H9 (cell line): ENCODE measurements at regions not wholly inside any gene's neighbourhood (a gene's known extent, or its start where the extent isn't known, plus 50 kb on each side); places are given as distances from the start of the nearest gene placed in this dataset.

Source experiments
- DNase-seq: peaks from one replicate; pipeline ENCODE4 v3.0.0-alpha.2; 2017
- H2AFZ ChIP-seq: one replicate; pipeline ENCODE4 v1.6.1; 2013; ENCODE audit warnings: mild to moderate bottlenecking, low read length, control low read depth, moderate library complexity
- H2AK5ac ChIP-seq: 2 replicates; pipeline ENCODE4 v1.6.1; 2013; ENCODE audit warnings: low read length, control low read depth, mixed read lengths; ENCODE audit not compliant: insufficient read length
- H2BK120ac ChIP-seq: one replicate; pipeline ENCODE4 v1.6.1; 2013; ENCODE audit warnings: low read depth, mild to moderate bottlenecking, low read length, control low read depth, inconsistent platforms; ENCODE audit not compliant: poor library complexity, severe bottlenecking
- H2BK12ac ChIP-seq: 2 replicates; pipeline ENCODE4 v1.6.1; 2013; ENCODE audit warnings: low read length, control low read depth, mixed read lengths, low read depth; ENCODE audit not compliant: insufficient read length
- H2BK15ac ChIP-seq: 2 replicates; pipeline ENCODE4 v1.6.1; 2013; ENCODE audit warnings: low read depth, low read length, control low read depth
- H2BK20ac ChIP-seq: one replicate; pipeline ENCODE4 v1.6.1; 2013; ENCODE audit warnings: low read depth, mild to moderate bottlenecking, low read length, control low read depth, inconsistent platforms; ENCODE audit not compliant: poor library complexity, severe bottlenecking
- H2BK5ac ChIP-seq: 2 replicates; pipeline ENCODE4 v1.6.1; 2013; ENCODE audit warnings: low read length, control low read depth, mixed read lengths; ENCODE audit not compliant: insufficient read length
- H3K14ac ChIP-seq: 2 replicates; pipeline ENCODE4 v1.6.1; 2013; ENCODE audit warnings: low read length, control low read depth; ENCODE audit not compliant: insufficient read depth
- H3K18ac ChIP-seq: 2 replicates; pipeline ENCODE4 v1.6.1; 2013; ENCODE audit warnings: low read depth, mild to moderate bottlenecking, mixed read lengths, low read length, control low read depth; ENCODE audit not compliant: insufficient read length
- H3K23ac ChIP-seq: 2 replicates; pipeline ENCODE4 v1.6.1; 2013; ENCODE audit warnings: low read length, control low read depth, mixed read lengths, low read depth; ENCODE audit not compliant: insufficient read length
- H3K23me2 ChIP-seq: 2 replicates; pipeline ENCODE4 v1.6.1; 2013; ENCODE audit warnings: low read depth, mild to moderate bottlenecking, mixed read lengths, low read length, control low read depth; ENCODE audit not compliant: insufficient read length, poor library complexity, severe bottlenecking
- H3K27ac ChIP-seq: 2 replicates; pipeline ENCODE4 v1.5.1; 2013; ENCODE audit warnings: low read length, control low read depth, mixed read lengths, low read depth; ENCODE audit not compliant: insufficient read length
- H3K27me3 ChIP-seq: 2 replicates; pipeline ENCODE4 v1.6.1; 2013; ENCODE audit warnings: low read length, control low read depth, inconsistent platforms; ENCODE audit not compliant: insufficient read depth
- H3K4ac ChIP-seq: 2 replicates; pipeline ENCODE4 v1.6.1; 2013; ENCODE audit warnings: low read depth, mild to moderate bottlenecking, control low read depth, inconsistent platforms, low read length, moderate library complexity
- H3K4me1 ChIP-seq: 2 replicates; pipeline ENCODE4 v1.6.1; 2013; ENCODE audit warnings: low read length, control low read depth, inconsistent platforms; ENCODE audit not compliant: insufficient read depth
- H3K4me2 ChIP-seq: 2 replicates; pipeline ENCODE4 v1.6.1; 2013; ENCODE audit warnings: low read length, control low read depth, mixed read lengths; ENCODE audit not compliant: insufficient read length, insufficient read depth
- H3K56ac ChIP-seq: 2 replicates; pipeline ENCODE4 v1.6.1; 2013; ENCODE audit warnings: low read depth, mild to moderate bottlenecking, mixed read lengths, low read length, control low read depth; ENCODE audit not compliant: insufficient read length
- H3K79me1 ChIP-seq: 2 replicates; pipeline ENCODE4 v1.6.1; 2013; ENCODE audit warnings: low read depth, mild to moderate bottlenecking, moderate library complexity, low read length, control low read depth, inconsistent platforms; ENCODE audit not compliant: insufficient read depth, poor library complexity, severe bottlenecking
- H3K79me2 ChIP-seq: 2 replicates; pipeline ENCODE4 v1.6.1; 2013; ENCODE audit warnings: low read length, control low read depth, inconsistent platforms; ENCODE audit not compliant: insufficient read depth
- H3K9ac ChIP-seq: 2 replicates; pipeline ENCODE4 v1.6.1; 2013; ENCODE audit warnings: low read length, control low read depth, mixed read lengths; ENCODE audit not compliant: insufficient read length; ENCODE audit errors: extremely low read depth
- H3K9me3 ChIP-seq: one replicate; pipeline ENCODE4 v1.6.1; 2013; ENCODE audit warnings: low read depth, low read length, inconsistent platforms; ENCODE audit not compliant: control insufficient read depth
- H3T11ph ChIP-seq: one replicate; pipeline ENCODE4 v1.6.1; 2013; ENCODE audit warnings: mild to moderate bottlenecking, low read length, control low read depth, inconsistent platforms
- H4K20me1 ChIP-seq: one replicate; pipeline ENCODE4 v1.6.1; 2013; ENCODE audit not compliant: control insufficient read depth, insufficient read length, insufficient read depth
- H4K5ac ChIP-seq: 2 replicates; pipeline ENCODE4 v1.6.1; 2013; ENCODE audit warnings: low read depth, mild to moderate bottlenecking, mixed read lengths, low read length, control low read depth; ENCODE audit not compliant: insufficient read length
- H4K8ac ChIP-seq: replicated peaks from 2 replicates; pipeline ENCODE4 v1.6.1; 2013; ENCODE audit warnings: low read length, control low read depth, mixed read lengths, low read depth; ENCODE audit not compliant: insufficient read length
- H4K91ac ChIP-seq: 2 replicates; pipeline ENCODE4 v1.6.1; 2013; ENCODE audit warnings: low read depth, mild to moderate bottlenecking, moderate library complexity, mixed read lengths, low read length, control low read depth; ENCODE audit not compliant: insufficient read length
- H3K27ac Mint-ChIP-seq, 3 experiments: 2 replicates in 2 of 3; 3 replicates in 1 of 3; pipeline ENCODE4 v1.8.0; 2020 to 2021; ENCODE audit warnings: mixed read lengths in 3 of 3, mild to moderate bottlenecking in 1 of 3, moderate library complexity in 1 of 3
- H3K27me3 Mint-ChIP-seq: 2 replicates; pipeline ENCODE4 v1.8.0; 2021; ENCODE audit warnings: low read depth, mild to moderate bottlenecking, moderate library complexity, mixed read lengths
- H3K36me3 Mint-ChIP-seq, 3 experiments: 2 replicates in 2 of 3; 3 replicates in 1 of 3; pipeline ENCODE4 v1.8.0; 2020 to 2021; ENCODE audit warnings: low read depth in 3 of 3, mixed read lengths in 3 of 3; ENCODE audit not compliant: insufficient read depth in 1 of 3
- H3K4me1 Mint-ChIP-seq, 2 experiments: 2 replicates each; pipeline ENCODE4 v1.8.0; 2020; ENCODE audit warnings: mixed read lengths in 2 of 2
- H3K4me3 Mint-ChIP-seq, 2 experiments: 2 replicates in 1 of 2; 3 replicates in 1 of 2; pipeline ENCODE4 v1.8.0; 2020 to 2021; ENCODE audit warnings: mild to moderate bottlenecking in 2 of 2, mixed read lengths in 2 of 2, moderate library complexity in 1 of 2
- H3K9me3 Mint-ChIP-seq, 2 experiments: 2 replicates in 1 of 2; 3 replicates in 1 of 2; pipeline ENCODE4 v1.8.0; 2020; ENCODE audit warnings: mild to moderate bottlenecking in 2 of 2, mixed read lengths in 2 of 2, moderate library complexity in 1 of 2
- WGBS: extraction: QIAGEN DNeasy Blood & Tissue Kit; methylation state at CpG from one replicate; pipeline ENCODE4 v1.1.7; 2013; ENCODE audit warnings: missing lambda C conversion rate, low lambda C conversion rate, mixed read lengths; ENCODE audit not compliant: insufficient read length; ENCODE audit errors: extremely low coverage; 5-methylcytosine and 5-hydroxymethylcytosine counted together
- TF ChIP-seq, protein P1 (sequence below): fragments of 200-600 bp; sonication (generic); conservative IDR thresholded peaks from 3 replicates; pipeline ENCODE4 v1.8.0; 2021; ENCODE audit warnings: antibody characterized with exemption, mild to moderate bottlenecking

GRCh38 chr13:72559716-72560115 lies 167.7 kb downstream of the MZT1 start:
- Histone ChIP-seq H3K4me1 (no peaks in the 10 kb centered on the region), H3K79me1 (no peaks in the 10 kb centered on the region), H4K8ac (no peak overlapping the region), H3K4ac (no peak overlapping the region), H3K9ac (no peak overlapping the region), H2AFZ (no peak overlapping the region), H3K4me2 (no peak overlapping the region), H3K23ac (no peak overlapping the region), H2BK120ac (no peak overlapping the region), H2BK5ac (no peak overlapping the region), H3K79me2 (no peaks in the 10 kb centered on the region), H2BK20ac (no peak overlapping the region), H3K14ac (no peak overlapping the region), H3K9me3 (no peaks in the 10 kb centered on the region), H3T11ph (no peak overlapping the region), H3K27ac (no peak overlapping the region), H4K20me1 (no peaks in the 10 kb centered on the region), H2BK15ac (no peak overlapping the region), H2AK5ac (no peak overlapping the region), H3K27me3 (no peaks in the 10 kb centered on the region), H3K56ac (no peak overlapping the region), H3K23me2 (no peaks in the 10 kb centered on the region), H3K18ac (no peak overlapping the region), H2BK12ac (no peak overlapping the region), H4K91ac (no peak overlapping the region), H4K5ac (no peak overlapping the region)
- TF ChIP-seq, protein P1, sequence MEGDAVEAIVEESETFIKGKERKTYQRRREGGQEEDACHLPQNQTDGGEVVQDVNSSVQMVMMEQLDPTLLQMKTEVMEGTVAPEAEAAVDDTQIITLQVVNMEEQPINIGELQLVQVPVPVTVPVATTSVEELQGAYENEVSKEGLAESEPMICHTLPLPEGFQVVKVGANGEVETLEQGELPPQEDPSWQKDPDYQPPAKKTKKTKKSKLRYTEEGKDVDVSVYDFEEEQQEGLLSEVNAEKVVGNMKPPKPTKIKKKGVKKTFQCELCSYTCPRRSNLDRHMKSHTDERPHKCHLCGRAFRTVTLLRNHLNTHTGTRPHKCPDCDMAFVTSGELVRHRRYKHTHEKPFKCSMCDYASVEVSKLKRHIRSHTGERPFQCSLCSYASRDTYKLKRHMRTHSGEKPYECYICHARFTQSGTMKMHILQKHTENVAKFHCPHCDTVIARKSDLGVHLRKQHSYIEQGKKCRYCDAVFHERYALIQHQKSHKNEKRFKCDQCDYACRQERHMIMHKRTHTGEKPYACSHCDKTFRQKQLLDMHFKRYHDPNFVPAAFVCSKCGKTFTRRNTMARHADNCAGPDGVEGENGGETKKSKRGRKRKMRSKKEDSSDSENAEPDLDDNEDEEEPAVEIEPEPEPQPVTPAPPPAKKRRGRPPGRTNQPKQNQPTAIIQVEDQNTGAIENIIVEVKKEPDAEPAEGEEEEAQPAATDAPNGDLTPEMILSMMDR: no peak
- Mint-ChIP-seq H3K4me3 (no peak overlapping the region), H3K27ac (no peak overlapping the region), H3K27me3 (no peaks in the 10 kb centered on the region), H3K9me3 (no peaks in the 10 kb centered on the region), H3K36me3 (no peaks in the 10 kb centered on the region), H3K4me1 (no peaks in the 10 kb centered on the region)
- no CpG with 5 or more reads among the region's 2 CpGs for WGBS
- DNase-seq: no peak
